BJ (cell line): ENCODE measurements at regions not wholly inside any gene's neighbourhood (a gene's known extent, or its start where the extent isn't known, plus 50 kb on each side); places are given as distances from the start of the nearest gene placed in this dataset.

Experiments
- CTCF ChIA-PET: fragments of 350-600 bp; formaldehyde crosslinking; extraction: SDS; loops from one replicate; lab custom pipeline; 2021; ENCODE audit warnings: antibody characterized with exemption, inconsistent platforms; lab: Yijun Ruan, JAX
- POLR2A ChIA-PET: fragments of 300-600 bp; sonication (Branson Sonifier 250); formaldehyde crosslinking; extraction: SDS; loops from one replicate; lab custom pipeline; 2021; ENCODE audit warnings: antibody characterized with exemption; lab: Charles Lee
- DNase-seq: peaks from one replicate; pipeline ENCODE4 v3.0.0-alpha.2; 2011; ENCODE audit warnings: low read depth
- H3K27me3 ChIP-seq: 2 replicates; pipeline ENCODE4 v1.6.0; 2011; ENCODE audit warnings: low read length; ENCODE audit not compliant: control insufficient read depth, insufficient read depth
- H3K36me3 ChIP-seq: 2 replicates; pipeline ENCODE4 v1.5.1; 2011; ENCODE audit warnings: low read length; ENCODE audit not compliant: control insufficient read depth, insufficient read depth
- H3K4me3 ChIP-seq: 2 replicates; pipeline ENCODE4 v1.5.1; 2011; ENCODE audit warnings: low read depth, mild to moderate bottlenecking, control low read depth, low read length
- TF ChIP-seq, protein P1 (sequence below): IDR thresholded peaks from 2 replicates; pipeline ENCODE4 v1.5.1; 2011; ENCODE audit warnings: low read depth, mild to moderate bottlenecking, control low read depth, inconsistent platforms, low read length, moderate library complexity; ENCODE audit not compliant: insufficient read depth

GRCh38 chr15:70494517-70494851, 268.9 kb downstream of the UACA start:
- Histone ChIP-seq H3K27me3 (peaks cover 3% of the 10 kb centered on the region; the same call in 1 of the 2 replicates), H3K4me3 (no peak overlapping the region), H3K36me3 (no peaks in the 10 kb centered on the region)
- DNase-seq: no peak
- CTCF ChIA-PET: no interaction called here
- TF ChIP-seq, protein P1, sequence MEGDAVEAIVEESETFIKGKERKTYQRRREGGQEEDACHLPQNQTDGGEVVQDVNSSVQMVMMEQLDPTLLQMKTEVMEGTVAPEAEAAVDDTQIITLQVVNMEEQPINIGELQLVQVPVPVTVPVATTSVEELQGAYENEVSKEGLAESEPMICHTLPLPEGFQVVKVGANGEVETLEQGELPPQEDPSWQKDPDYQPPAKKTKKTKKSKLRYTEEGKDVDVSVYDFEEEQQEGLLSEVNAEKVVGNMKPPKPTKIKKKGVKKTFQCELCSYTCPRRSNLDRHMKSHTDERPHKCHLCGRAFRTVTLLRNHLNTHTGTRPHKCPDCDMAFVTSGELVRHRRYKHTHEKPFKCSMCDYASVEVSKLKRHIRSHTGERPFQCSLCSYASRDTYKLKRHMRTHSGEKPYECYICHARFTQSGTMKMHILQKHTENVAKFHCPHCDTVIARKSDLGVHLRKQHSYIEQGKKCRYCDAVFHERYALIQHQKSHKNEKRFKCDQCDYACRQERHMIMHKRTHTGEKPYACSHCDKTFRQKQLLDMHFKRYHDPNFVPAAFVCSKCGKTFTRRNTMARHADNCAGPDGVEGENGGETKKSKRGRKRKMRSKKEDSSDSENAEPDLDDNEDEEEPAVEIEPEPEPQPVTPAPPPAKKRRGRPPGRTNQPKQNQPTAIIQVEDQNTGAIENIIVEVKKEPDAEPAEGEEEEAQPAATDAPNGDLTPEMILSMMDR: no peak
- POLR2A ChIA-PET: no interaction called here

GRCh38 chr15:70493787-70494516, 269.4 kb downstream of the UACA start:
- H3K36me3 ChIP-seq: no peaks in the 10 kb centered on the region
- no peak overlapping the region for H3K4me3 ChIP-seq
- POLR2A ChIA-PET: no interaction called here
- no peak for DNase-seq
- H3K27me3 ChIP-seq: peaks cover 7% of the 10 kb centered on the region
- TF ChIP-seq, protein P1: no peak
- CTCF ChIA-PET: interaction anchor here (0.5 to 1.3 kb wide), 2 partner anchors 165 to 229 kb away, joined by 4 to 5 read pairs; no protein-coding TSS in a partner anchor

DNA sequence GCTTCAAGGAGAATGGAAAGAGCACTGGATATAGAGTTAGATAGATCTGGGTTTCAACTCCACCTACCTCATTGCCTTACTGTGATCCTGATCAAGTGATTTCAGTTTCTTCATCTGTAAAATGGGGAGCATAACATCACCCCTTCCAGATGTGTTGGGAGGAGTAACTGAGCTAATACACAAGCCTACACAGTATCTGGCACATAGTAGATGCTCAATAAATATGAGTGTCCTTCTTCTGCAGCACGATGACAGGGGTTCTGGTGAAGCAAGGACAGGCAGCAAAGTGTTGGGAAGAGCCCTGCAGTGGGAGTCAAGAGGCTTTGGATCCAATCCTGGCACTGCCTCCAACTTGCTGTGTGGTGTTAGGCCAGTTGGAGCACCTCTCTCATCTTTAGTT, 270.0 kb downstream of the UACA start:
- TF ChIP-seq, protein P1: no peak
- no peak for DNase-seq
- H3K27me3 ChIP-seq: peaks cover 7% of the 10 kb centered on the region
- no peak overlapping the region for H3K4me3 ChIP-seq
- H3K36me3 ChIP-seq: no peaks in the 10 kb centered on the region
- ChIA-PET POLR2A (no interaction called here), CTCF (interaction anchor here (0.5 to 1.3 kb wide), 3 partner anchors 165 to 470 kb away, joined by 3 to 5 read pairs (median 4); no protein-coding TSS in a partner anchor)

DNA sequence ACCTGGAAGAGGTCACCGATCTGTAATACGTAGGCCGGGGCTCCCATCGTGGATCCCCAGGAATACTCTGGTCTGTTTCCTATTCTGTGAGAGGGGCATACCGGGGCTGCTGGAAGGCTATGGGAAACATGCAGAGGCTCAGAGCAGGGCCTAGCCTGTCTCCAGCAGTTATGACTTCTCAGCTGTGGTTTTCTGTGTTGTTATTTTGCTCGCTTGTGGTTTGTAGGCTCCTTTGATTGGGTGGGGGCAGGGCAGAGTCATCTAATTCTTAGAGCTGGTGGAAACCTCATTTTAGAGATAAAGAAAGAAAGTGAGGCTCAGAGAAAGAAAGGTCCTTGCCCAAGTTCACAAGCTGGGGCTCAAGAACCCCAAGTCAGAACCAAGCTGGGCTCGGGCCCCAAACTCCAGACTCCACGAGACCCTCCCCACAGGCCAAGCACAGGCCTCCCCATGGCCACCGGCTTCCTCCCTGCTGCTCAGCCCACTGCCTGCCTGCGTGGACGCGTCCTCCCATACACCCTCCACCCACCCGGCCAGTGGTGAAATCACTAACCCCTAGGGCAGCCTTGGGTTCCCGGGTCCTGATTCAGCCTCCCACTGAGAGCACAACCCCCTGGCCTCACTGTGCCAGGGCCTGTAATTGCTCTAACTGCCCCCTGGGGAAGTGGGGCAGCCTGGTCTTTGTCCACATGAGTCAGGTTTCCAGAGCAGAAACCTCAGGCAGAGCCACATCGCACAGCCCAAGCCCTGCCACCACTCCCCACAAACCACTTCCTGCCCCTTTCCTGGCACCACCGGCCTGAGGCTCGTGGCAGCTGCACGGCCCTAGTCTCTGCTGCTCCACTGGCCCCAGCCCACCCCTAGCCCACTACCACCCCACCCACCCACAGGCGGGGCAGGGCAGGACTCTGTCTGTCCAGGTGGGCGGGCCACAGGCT, 270.8 kb downstream of the UACA start:
- ChIA-PET CTCF (interaction anchor here (0.7 to 1.8 kb wide), 3 partner anchors 164 to 1016 kb away, joined by 3 to 5 read pairs (median 4); no protein-coding TSS in a partner anchor), POLR2A (interaction anchor here (0.6 kb wide), 1 partner anchor 165 kb away, joined by 6 read pairs; no protein-coding TSS in a partner anchor)
- Histone ChIP-seq H3K27me3 (peaks cover 7% of the 10 kb centered on the region), H3K4me3 (no peak overlapping the region), H3K36me3 (no peaks in the 10 kb centered on the region)
- DNase-seq: no peak
- TF ChIP-seq, protein P1: 0 out of 2 replicates have a peak, but pooled peaks have one; percentile 6
